GM12878 (cell line): ENCODE measurements at regions not wholly inside any gene's neighbourhood (a gene's known extent, or its start where the extent isn't known, plus 50 kb on each side); places are given as distances from the start of the nearest gene placed in this dataset.

Experiments
- ATAC-seq: fragments of 200-7000 bp; cut with Tn5 transposase; 3 replicates; pipeline ENCODE4 v1.9.1; 2020; ENCODE audit warnings: mild to moderate bottlenecking, moderate library complexity
- BruUV-seq: library from RNA; stranded (reverse); fragments of 400-500 nt; replicated peaks from 2 replicates; lab custom pipeline; 2021; lab: Mats Ljungman, UMichigan
- CTCF ChIA-PET: fragments of 300-600 bp; sonication (Branson Sonifier 250); formaldehyde crosslinking; extraction: SDS; loops from one replicate; lab custom pipeline; 2021; ENCODE audit warnings: inconsistent platforms; lab: Yijun Ruan, JAX
- POLR2A ChIA-PET: fragments of 350-600 bp; formaldehyde crosslinking; extraction: SDS; loops from one replicate; lab custom pipeline; 2021; ENCODE audit warnings: inconsistent platforms; lab: Charles Lee
- RAD21 ChIA-PET: fragments of 300-600 bp; sonication (Branson Sonifier 250); formaldehyde crosslinking; loops from one replicate; lab custom pipeline; 2023; ENCODE audit warnings: antibody characterized with exemption; ENCODE audit not compliant: unreplicated experiment; lab: Charles Lee
- SMC1A ChIA-PET: fragments of 300-600 bp; sonication (Branson Sonifier 250); formaldehyde crosslinking; loops from one replicate; lab custom pipeline; 2023; ENCODE audit not compliant: unreplicated experiment, uncharacterized antibody; lab: Charles Lee
- DNase-seq: peaks from one replicate; pipeline ENCODE4 v3.0.0-alpha.2; 2011; ENCODE audit warnings: low read depth, low spot score
- FAIRE-seq: peaks from 3 replicates; lab custom pipeline; 2011; peaks lifted over from hg19 to GRCh38; lab: Jason Lieb, UNC
- H2AFZ ChIP-seq: 2 replicates; pipeline ENCODE4 v1.6.0; 2011; ENCODE audit warnings: low read depth, low read length, control low read depth; ENCODE audit not compliant: control insufficient read depth
- H3K27ac ChIP-seq: 2 replicates; pipeline ENCODE4 v1.5.1; 2011; ENCODE audit warnings: control low read depth; ENCODE audit not compliant: control insufficient read depth, insufficient read depth
- H3K27me3 ChIP-seq, 2 experiments: replicated peaks in 1 of 2; 2 replicates each; pipeline versions ENCODE4 v1.6.0 to v1.6.1; 2011; ENCODE audit warnings: low read length in 1 of 2; ENCODE audit not compliant: control insufficient read depth in 2 of 2, insufficient read depth in 2 of 2
- H3K36me3 ChIP-seq, 2 experiments: 2 replicates each; pipeline ENCODE4 v1.5.1; 2011; ENCODE audit warnings: low read length in 1 of 2; ENCODE audit not compliant: control insufficient read depth in 2 of 2, insufficient read depth in 2 of 2
- H3K4me1 ChIP-seq: 2 replicates; pipeline ENCODE4 v1.6.1; 2011; ENCODE audit warnings: mild to moderate bottlenecking, low read length, moderate library complexity, mixed read lengths; ENCODE audit not compliant: control insufficient read depth, insufficient read depth
- H3K4me2 ChIP-seq: 2 replicates; pipeline ENCODE4 v1.6.0; 2011; ENCODE audit warnings: control low read depth; ENCODE audit not compliant: control insufficient read depth, insufficient read depth
- H3K4me3 ChIP-seq: fragments of 200-600 bp; sonication (generic); 2 replicates; pipeline ENCODE4 v1.5.1; 2016
- H3K79me2 ChIP-seq: 2 replicates; pipeline ENCODE4 v1.6.0; 2011; ENCODE audit warnings: low read length; ENCODE audit not compliant: control insufficient read depth, insufficient read depth
- H3K9ac ChIP-seq: 2 replicates; pipeline ENCODE4 v1.8.0; 2011; ENCODE audit warnings: low read length, control low read depth, mixed read lengths; ENCODE audit not compliant: control insufficient read depth, insufficient read depth
- H3K9me3 ChIP-seq: replicated peaks from 3 replicates; pipeline ENCODE4 v1.5.1; 2011; ENCODE audit warnings: mild to moderate bottlenecking, low read length; ENCODE audit not compliant: control insufficient read depth, insufficient read depth
- H4K20me1 ChIP-seq: 2 replicates; pipeline ENCODE4 v1.6.0; 2011; ENCODE audit not compliant: control insufficient read depth, insufficient read depth
- ASH2L ChIP-seq: fragments of 300-600, 200-600 bp; sonication (generic); IDR thresholded peaks from 2 replicates; pipeline ENCODE4 v1.6.1; 2017; ENCODE audit warnings: low read depth, mild to moderate bottlenecking, borderline replicate concordance
- ATF3 ChIP-seq: IDR thresholded peaks from 2 replicates; pipeline ENCODE4 v1.6.1; 2011; ENCODE audit warnings: low read depth, mild to moderate bottlenecking, low read length, moderate library complexity, borderline replicate concordance; ENCODE audit errors: extremely low read depth
- EED ChIP-seq: sonication (generic); IDR thresholded peaks from 2 replicates; pipeline ENCODE4 v1.6.1; 2016; ENCODE audit warnings: antibody characterized with exemption, low read depth
- ESRRA ChIP-seq: IDR thresholded peaks from 2 replicates; pipeline ENCODE4 v1.6.1; 2012; ENCODE audit warnings: mild to moderate bottlenecking, low read length, improper control_type of control experiment
- ETV6 ChIP-seq, 2 experiments: fragments of 450-650 bp in 1 of 2; IDR thresholded peaks in 1 of 2; conservative IDR thresholded peaks in 1 of 2; 2 replicates each; pipeline ENCODE4 v1.6.1; 2014; ENCODE audit warnings: antibody characterized with exemption in 1 of 2, borderline replicate concordance in 1 of 2, low read depth in 1 of 2, mild to moderate bottlenecking in 1 of 2, moderate library complexity in 1 of 2
- HDAC2 ChIP-seq: fragments of 200-600 bp; sonication (generic); IDR thresholded peaks from 2 replicates; pipeline ENCODE4 v1.6.1; 2017
- HSF1 ChIP-seq: fragments of 150-350 bp; IDR thresholded peaks from 2 replicates; pipeline ENCODE4 v1.6.1; 2014; ENCODE audit warnings: mild to moderate bottlenecking, low read depth, low read length
- IRF4 ChIP-seq: IDR thresholded peaks from 2 replicates; pipeline ENCODE4 v1.6.1; 2011; ENCODE audit warnings: low read depth, low read length
- KDM1A ChIP-seq: fragments of 200-600 bp; sonication (generic); IDR thresholded peaks from 2 replicates; pipeline ENCODE4 v1.6.1; 2016; ENCODE audit warnings: borderline replicate concordance
- KLF5 ChIP-seq: fragments of 450-650 bp; IDR thresholded peaks from 2 replicates; pipeline ENCODE4 v1.6.1; 2014; ENCODE audit warnings: mild to moderate bottlenecking; ENCODE audit not compliant: partially characterized antibody
- NR2C2 ChIP-seq: IDR thresholded peaks from 2 replicates; pipeline ENCODE4 v1.6.1; 2011; ENCODE audit warnings: borderline replicate concordance, low read depth; ENCODE audit not compliant: control insufficient read depth, insufficient read length
- PML ChIP-seq: IDR thresholded peaks from 2 replicates; pipeline ENCODE4 v1.6.1; 2012; ENCODE audit warnings: low read length, inconsistent platforms
- POLR2A ChIP-seq: IDR thresholded peaks from 2 replicates; pipeline ENCODE4 v1.6.1; 2011; ENCODE audit warnings: low read depth, mild to moderate bottlenecking, low read length
- STAT3 ChIP-seq: IDR thresholded peaks from 2 replicates; pipeline ENCODE4 v1.6.1; 2011; ENCODE audit warnings: low read depth, low read length, improper control_type of control experiment
- TCF7 ChIP-seq: IDR thresholded peaks from 2 replicates; pipeline ENCODE4 v1.6.1; 2014; ENCODE audit warnings: antibody characterized with exemption, borderline replicate concordance
- USF1 ChIP-seq: IDR thresholded peaks from 2 replicates; pipeline ENCODE4 v1.6.1; 2011; ENCODE audit warnings: borderline replicate concordance, low read depth, mild to moderate bottlenecking, moderate library complexity, mixed read lengths, low read length; ENCODE audit not compliant: insufficient read depth; ENCODE audit errors: extremely low read length
- USF2 ChIP-seq: IDR thresholded peaks from 2 replicates; pipeline ENCODE4 v1.6.1; 2011; ENCODE audit warnings: low read depth, low read length, improper control_type of control experiment, borderline replicate concordance
- ZBED1 ChIP-seq: IDR thresholded peaks from 2 replicates; pipeline ENCODE4 v1.6.1; 2016; ENCODE audit warnings: borderline replicate concordance
- WGBS: methylation state at CpG from one replicate; pipeline ENCODE4 v1.1.6; 2016; ENCODE audit warnings: low lambda C conversion rate; ENCODE audit not compliant: insufficient replicate concordance, insufficient coverage; ENCODE audit errors: missing lambda C conversion rate; 5-methylcytosine and 5-hydroxymethylcytosine counted together
- in situ Hi-C: fragments of 300-500 bp; cut with MboI; formaldehyde crosslinking; loops from 9 replicates; pipeline ENCODE4 v1.14.3; 2018; ENCODE audit warnings: mixed read lengths
- intact Hi-C: fragments of 100-400 bp; cut with micrococcal nuclease; formaldehyde crosslinking; loops from one replicate; pipeline ENCODE4 v1.14.2; 2022; ENCODE audit not compliant: unreplicated experiment

GRCh38 chr16:48997946-48998345, 283.7 kb downstream of the CBLN1 start (continued):
- TF ChIP-seq TCF7 = no peak

- in situ Hi-C loops (no loop called here), intact Hi-C loops (loop anchor here (10.0 kb wide), 1 partner anchor 312 kb away; no protein-coding TSS in a partner anchor)
- H3K79me2 ChIP-seq = no peaks in the 10 kb centered on the region
- H3K27me3 ChIP-seq = peaks cover 0 to 2% of the 10 kb centered on the region in 2 experiments; a peak in 2 of 4 replicates
- FAIRE-seq = no peak
- 29% methylated on average over 8 of the region's 8 CpGs for WGBS
- H3K4me3 ChIP-seq = no peak overlapping the region
- no peaks in the 10 kb centered on the region for H4K20me1 ChIP-seq
- no peak for DNase-seq
- no peak overlapping the region for H3K27ac ChIP-seq
- no peak overlapping the region for H2AFZ ChIP-seq
- H3K9me3 ChIP-seq = no peaks in the 10 kb centered on the region
- RAD21 ChIA-PET = no interaction called here
- CTCF ChIA-PET = interaction anchor here (0.6 kb wide), 1 partner anchor 19 kb away, joined by 3 read pairs; no protein-coding TSS in a partner anchor
- H3K4me2 ChIP-seq = no peak overlapping the region
- ATAC-seq = no peak
- no peaks in the 10 kb centered on the region for H3K4me1 ChIP-seq
- TF ChIP-seq KLF5 = no peak
- TF ChIP-seq IRF4 = no peak
- TF ChIP-seq EED = no peak
- TF ChIP-seq NR2C2 = no peak
- TF ChIP-seq POLR2A = no peak
- no peak for TF ChIP-seq USF2
- no peak for TF ChIP-seq USF1
- no peak for TF ChIP-seq STAT3
- TF ChIP-seq PML = no peak
- no peak for TF ChIP-seq ESRRA
- no peak for TF ChIP-seq ZBED1
- TF ChIP-seq ASH2L = no peak
- no peak for TF ChIP-seq HSF1
- TF ChIP-seq ATF3 = no peak
- TF ChIP-seq HDAC2 = no peak
- TF ChIP-seq KDM1A = no peak
- TF ChIP-seq ETV6 (conservative IDR thresholded peaks at IDR 0.05 in 1 of 2, IDR thresholded peaks at IDR 0.05 in 1 of 2; ENCODE audit: borderline replicate concordance in 1 of 2, low read depth in 1 of 2) = no peak
- no peak overlapping the region for H3K9ac ChIP-seq
- POLR2A ChIA-PET = no interaction called here
- no peaks in the 10 kb centered on the region for H3K36me3 ChIP-seq
- no TSS peak for BruUV-seq
- SMC1A ChIA-PET = no interaction called here
These were observed 284.5 kb downstream of the CBLN1 start for GRCh38 chr16:48997081-48997615.
